Activated CD8-positive, alpha-beta T cell treated with anti-CD3 and anti-CD28 coated beads for 36 hours (primary cell): ENCODE measurements at regions not wholly inside any gene's neighbourhood (a gene's known extent, or its start where the extent isn't known, plus 50 kb on each side); places are given as distances from the start of the nearest gene placed in this dataset.

ENCODE experiments used
- ATAC-seq: fragments of 200-7000 bp; cut with Tn5 transposase; one replicate; pipeline ENCODE4 v1.10.0; 2021; ENCODE audit warnings: mild to moderate bottlenecking, moderate library complexity
- CTCF ChIA-PET: fragments of 350-600 bp; sonication (Branson Sonifier 250); formaldehyde crosslinking; loops from one replicate; lab custom pipeline; 2021; ENCODE audit warnings: antibody characterized with exemption; lab: Charles Lee
- POLR2A ChIA-PET: fragments of 350-600 bp; sonication (Branson Sonifier 250); formaldehyde crosslinking; loops from one replicate; lab custom pipeline; 2021; ENCODE audit warnings: antibody characterized with exemption; lab: Charles Lee
- DNase-seq: peaks from one replicate; pipeline ENCODE4 v3.0.0-alpha.2; 2020
- H3K27ac Mint-ChIP-seq: one replicate; pipeline ENCODE4 v1.8.0; 2021; ENCODE audit warnings: mild to moderate bottlenecking, mixed read lengths
- H3K27me3 Mint-ChIP-seq: one replicate; pipeline ENCODE4 v1.8.0; 2021; ENCODE audit warnings: mixed read lengths
- H3K36me3 Mint-ChIP-seq: one replicate; pipeline ENCODE4 v1.8.0; 2021; ENCODE audit warnings: low read depth, mixed read lengths
- H3K4me1 Mint-ChIP-seq: one replicate; pipeline ENCODE4 v1.8.0; 2021; ENCODE audit warnings: low read depth, mixed read lengths
- H3K4me3 Mint-ChIP-seq: one replicate; pipeline ENCODE4 v1.8.0; 2021; ENCODE audit warnings: mild to moderate bottlenecking, moderate library complexity, mixed read lengths
- H3K9me3 Mint-ChIP-seq: one replicate; pipeline ENCODE4 v1.8.0; 2021; ENCODE audit warnings: mixed read lengths
- intact Hi-C: fragments of 100-400 bp; cut with micrococcal nuclease; formaldehyde crosslinking; loops from one replicate; pipeline ENCODE4 v1.10.0; 2022
- TF ChIP-seq, protein P1 (sequence below): fragments of 200-600 bp; IDR thresholded peaks from one replicate; pipeline ENCODE4 v1.8.0; 2022; ENCODE audit warnings: antibody characterized with exemption, mild to moderate bottlenecking

DNA sequence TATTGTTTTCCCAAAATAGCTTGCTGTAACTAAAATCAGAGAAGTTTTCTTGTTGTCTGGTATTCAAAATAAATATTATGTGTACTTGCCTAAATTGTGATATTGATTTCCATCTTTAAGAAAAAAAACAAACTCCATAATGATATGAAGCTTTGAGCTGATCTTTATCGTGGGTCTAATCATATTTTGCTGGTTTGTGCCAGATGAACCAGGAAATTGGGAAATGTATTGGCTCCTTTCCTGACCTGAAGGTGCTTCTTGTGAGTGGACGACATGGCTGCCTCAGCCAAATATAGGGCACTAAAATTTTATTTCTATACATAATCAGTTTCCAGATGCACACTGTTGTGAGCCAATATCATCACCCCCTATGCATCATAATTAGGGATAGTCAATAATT is 113.3 kb downstream of the DIPK2A start:
- H3K27ac Mint-ChIP-seq: no peak overlapping the region
- H3K27me3 Mint-ChIP-seq: peaks cover 16% of the 10 kb centered on the region
- no peak for ATAC-seq
- H3K4me3 Mint-ChIP-seq: no peak overlapping the region
- no peaks in the 10 kb centered on the region for H3K36me3 Mint-ChIP-seq
- TF ChIP-seq, protein P1, sequence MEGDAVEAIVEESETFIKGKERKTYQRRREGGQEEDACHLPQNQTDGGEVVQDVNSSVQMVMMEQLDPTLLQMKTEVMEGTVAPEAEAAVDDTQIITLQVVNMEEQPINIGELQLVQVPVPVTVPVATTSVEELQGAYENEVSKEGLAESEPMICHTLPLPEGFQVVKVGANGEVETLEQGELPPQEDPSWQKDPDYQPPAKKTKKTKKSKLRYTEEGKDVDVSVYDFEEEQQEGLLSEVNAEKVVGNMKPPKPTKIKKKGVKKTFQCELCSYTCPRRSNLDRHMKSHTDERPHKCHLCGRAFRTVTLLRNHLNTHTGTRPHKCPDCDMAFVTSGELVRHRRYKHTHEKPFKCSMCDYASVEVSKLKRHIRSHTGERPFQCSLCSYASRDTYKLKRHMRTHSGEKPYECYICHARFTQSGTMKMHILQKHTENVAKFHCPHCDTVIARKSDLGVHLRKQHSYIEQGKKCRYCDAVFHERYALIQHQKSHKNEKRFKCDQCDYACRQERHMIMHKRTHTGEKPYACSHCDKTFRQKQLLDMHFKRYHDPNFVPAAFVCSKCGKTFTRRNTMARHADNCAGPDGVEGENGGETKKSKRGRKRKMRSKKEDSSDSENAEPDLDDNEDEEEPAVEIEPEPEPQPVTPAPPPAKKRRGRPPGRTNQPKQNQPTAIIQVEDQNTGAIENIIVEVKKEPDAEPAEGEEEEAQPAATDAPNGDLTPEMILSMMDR: no peak
- no peaks in the 10 kb centered on the region for H3K4me1 Mint-ChIP-seq
- POLR2A ChIA-PET: no interaction called here
- DNase-seq: no peak
- CTCF ChIA-PET: no interaction called here
- H3K9me3 Mint-ChIP-seq: no peaks in the 10 kb centered on the region
- intact Hi-C loops: no loop called here

DNA sequence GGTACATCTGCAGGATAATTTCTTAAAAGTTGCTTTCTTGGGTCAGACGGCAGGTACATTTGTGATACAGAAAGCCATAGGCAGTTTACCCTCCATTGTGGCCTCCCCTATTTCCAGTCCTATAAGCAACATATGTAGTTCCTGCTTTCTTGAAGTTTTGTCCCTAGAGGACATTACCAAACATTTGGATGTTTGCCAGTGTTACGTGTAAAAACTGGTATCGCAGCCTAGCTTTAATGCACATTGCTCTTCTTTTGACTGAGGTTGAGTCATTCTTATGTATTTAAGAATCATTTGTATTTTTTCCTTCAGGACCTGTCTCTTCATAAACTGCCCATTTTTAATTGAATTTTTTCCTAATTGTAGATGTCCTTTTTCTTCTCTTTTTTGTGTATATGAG is 114.3 kb downstream of the DIPK2A start:
- POLR2A ChIA-PET: no interaction called here

DNA sequence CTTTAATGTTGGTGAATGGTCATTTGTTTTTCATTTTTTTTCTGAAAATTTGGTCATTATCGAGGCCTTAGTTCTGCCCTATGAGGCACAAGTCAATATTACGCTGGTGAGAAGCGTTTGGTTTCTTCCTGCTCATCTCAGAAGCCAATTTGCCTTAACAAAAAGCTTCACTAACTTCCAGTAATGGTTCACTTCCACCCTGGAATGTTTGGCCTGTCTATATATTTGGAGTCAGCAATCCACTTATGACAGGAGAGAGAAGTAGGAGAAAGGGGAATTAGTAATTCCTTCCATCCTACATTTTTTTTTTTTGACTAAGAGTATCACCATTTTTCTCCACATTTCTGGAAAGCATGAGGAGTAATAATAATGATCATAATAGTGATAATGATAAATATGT is 124.4 kb downstream of the DIPK2A start:
- H3K4me1 Mint-ChIP-seq: no peaks in the 10 kb centered on the region
- H3K27me3 Mint-ChIP-seq: peaks cover 3% of the 10 kb centered on the region
- no peak for ATAC-seq
- CTCF ChIA-PET: no interaction called here
- POLR2A ChIA-PET: no interaction called here
- H3K9me3 Mint-ChIP-seq: no peaks in the 10 kb centered on the region
- H3K4me3 Mint-ChIP-seq: no peak overlapping the region
- no peak overlapping the region for H3K27ac Mint-ChIP-seq
- TF ChIP-seq, protein P1: no peak
- no peaks in the 10 kb centered on the region for H3K36me3 Mint-ChIP-seq
- intact Hi-C loops: no loop called here
- DNase-seq: no peak

More for the DNA sequence above, 114.3 kb downstream of the DIPK2A start:
- Mint-ChIP-seq H3K27ac (no peak overlapping the region), H3K36me3 (no peaks in the 10 kb centered on the region), H3K4me3 (no peak overlapping the region), H3K9me3 (no peaks in the 10 kb centered on the region), H3K4me1 (no peaks in the 10 kb centered on the region), H3K27me3 (peaks cover 14% of the 10 kb centered on the region)
- intact Hi-C loops: no loop called here
- no peak for ATAC-seq
- no peak for DNase-seq
- TF ChIP-seq, protein P1: no peak
- CTCF ChIA-PET: no interaction called here

DNA sequence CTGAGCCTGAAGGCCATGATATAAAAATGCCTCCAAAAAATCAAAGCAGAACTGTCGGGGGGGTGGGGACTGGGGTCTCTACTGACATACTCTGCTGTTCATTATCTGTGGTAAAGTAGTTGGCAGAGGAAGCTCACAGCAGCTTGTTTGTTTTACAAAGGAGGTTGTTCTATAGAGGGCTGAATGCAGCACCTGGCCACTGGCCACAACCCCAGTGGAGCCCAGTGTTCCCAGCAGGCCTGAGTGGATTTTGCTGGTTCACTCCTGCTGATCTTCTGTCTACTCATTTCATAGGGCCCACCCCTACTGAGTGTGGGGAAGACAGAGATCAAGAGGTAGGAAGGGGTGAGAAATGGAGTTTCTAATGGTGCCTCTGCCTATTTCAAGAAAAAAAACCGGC is 125.5 kb downstream of the DIPK2A start:
- Mint-ChIP-seq H3K36me3 (no peaks in the 10 kb centered on the region), H3K9me3 (no peaks in the 10 kb centered on the region), H3K4me3 (no peak overlapping the region), H3K4me1 (no peaks in the 10 kb centered on the region), H3K27ac (no peak overlapping the region), H3K27me3 (peaks cover 3% of the 10 kb centered on the region)
- TF ChIP-seq, protein P1: no peak
- intact Hi-C loops: no loop called here
- POLR2A ChIA-PET: no interaction called here
- no peak for ATAC-seq
- CTCF ChIA-PET: no interaction called here
- no peak for DNase-seq

DNA sequence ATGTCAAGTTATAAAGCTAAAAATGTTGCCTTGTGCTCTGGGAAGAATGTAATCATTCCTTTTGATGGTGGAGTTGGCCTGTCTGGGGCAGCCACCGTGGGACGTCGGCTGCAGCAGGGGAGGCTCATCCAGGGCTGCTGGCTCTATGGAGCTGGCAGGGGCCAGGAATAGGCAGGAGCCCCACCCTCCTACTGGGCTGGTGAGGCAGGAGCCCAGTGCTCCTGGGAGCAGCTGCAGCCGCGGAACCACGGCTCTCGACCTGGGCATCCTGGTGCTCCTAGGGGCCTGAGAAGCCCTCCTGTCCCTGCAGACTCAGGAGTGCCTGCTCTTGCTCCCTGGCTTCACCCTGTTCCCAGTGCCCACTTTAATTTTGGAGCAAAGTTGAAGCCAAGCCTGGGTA is 127.1 kb downstream of the DIPK2A start:
- ChIA-PET POLR2A (no interaction called here), CTCF (interaction anchor here (1.7 kb wide), 1 partner anchor 24 kb away, joined by 4 read pairs; no protein-coding TSS in a partner anchor)
- peaks cover 3% of the 10 kb centered on the region for H3K27me3 Mint-ChIP-seq
- H3K9me3 Mint-ChIP-seq: no peaks in the 10 kb centered on the region
- H3K4me1 Mint-ChIP-seq: no peaks in the 10 kb centered on the region
- TF ChIP-seq, protein P1: no peak
- H3K36me3 Mint-ChIP-seq: no peaks in the 10 kb centered on the region
- no peak overlapping the region for H3K4me3 Mint-ChIP-seq
- intact Hi-C loops: no loop called here
- DNase-seq (no peak), ATAC-seq (no peak)
- H3K27ac Mint-ChIP-seq: no peak overlapping the region
